DND-41 (cell line): ENCODE measurements at regions not wholly inside any gene's neighbourhood (a gene's known extent, or its start where the extent isn't known, plus 50 kb on each side); places are given as distances from the start of the nearest gene placed in this dataset.

Experiments used
- ATAC-seq: fragments of 200-7000 bp; cut with Tn5 transposase; 3 replicates; pipeline ENCODE4 v1.9.1; 2021; ENCODE audit warnings: low read depth; ENCODE audit not compliant: insufficient read depth
- DNase-seq: peaks from one replicate; pipeline ENCODE4 v3.0.0-alpha.2; 2020
- H2AFZ ChIP-seq: 2 replicates; pipeline ENCODE4 v1.6.0; 2012; ENCODE audit warnings: low read depth, low read length
- H3K27ac ChIP-seq: 2 replicates; pipeline ENCODE4 v1.5.1; 2012; ENCODE audit warnings: low read length, inconsistent platforms
- H3K27me3 ChIP-seq: fragments of 200-600 bp; sonication (generic); 2 replicates; pipeline ENCODE4 v1.6.0; 2012; ENCODE audit warnings: low read length, mild to moderate bottlenecking, inconsistent platforms; ENCODE audit not compliant: insufficient read depth, poor library complexity
- H3K36me3 ChIP-seq: 2 replicates; pipeline ENCODE4 v1.5.1; 2012; ENCODE audit warnings: low read length, inconsistent platforms; ENCODE audit not compliant: insufficient read depth
- H3K4me1 ChIP-seq: 2 replicates; pipeline ENCODE4 v1.5.1; 2012; ENCODE audit warnings: mild to moderate bottlenecking, low read length; ENCODE audit not compliant: insufficient read depth
- H3K4me2 ChIP-seq: 2 replicates; pipeline ENCODE4 v1.6.0; 2012; ENCODE audit warnings: mild to moderate bottlenecking, moderate library complexity, low read length, inconsistent platforms; ENCODE audit not compliant: insufficient read depth
- H3K4me3 ChIP-seq, 2 experiments: fragments of 200-600 bp in 1 of 2; shearing (Covaris generic) in 1 of 2; 2 replicates each; pipeline ENCODE4 v1.5.1; 2012 to 2016; ENCODE audit warnings: inconsistent platforms in 2 of 2, low read length in 2 of 2, mild to moderate bottlenecking in 2 of 2, low read depth in 1 of 2, moderate library complexity in 1 of 2
- H3K79me2 ChIP-seq: 2 replicates; pipeline ENCODE4 v1.6.0; 2012; ENCODE audit warnings: low read length, inconsistent platforms; ENCODE audit not compliant: insufficient read depth
- H3K9ac ChIP-seq: 2 replicates; pipeline ENCODE4 v1.6.0; 2012; ENCODE audit warnings: low read depth, mild to moderate bottlenecking, inconsistent platforms, low read length, moderate library complexity
- H3K9me3 ChIP-seq: 2 replicates; pipeline ENCODE4 v1.5.1; 2012; ENCODE audit warnings: low read length, moderate library complexity, mild to moderate bottlenecking, inconsistent platforms; ENCODE audit not compliant: insufficient read depth, severe bottlenecking
- H4K20me1 ChIP-seq: 2 replicates; pipeline ENCODE4 v1.6.0; 2012; ENCODE audit warnings: low read length; ENCODE audit not compliant: insufficient read depth
- EZH2 ChIP-seq: IDR thresholded peaks from 3 replicates; pipeline ENCODE4 v1.6.1; 2012; ENCODE audit warnings: borderline replicate concordance, low read depth, mild to moderate bottlenecking, moderate library complexity, low read length, inconsistent platforms; ENCODE audit not compliant: severe bottlenecking
- TF ChIP-seq, protein P1 (sequence below): IDR thresholded peaks from 2 replicates; pipeline ENCODE4 v1.5.1; 2012; ENCODE audit warnings: borderline replicate concordance, low read length, moderate library complexity, mild to moderate bottlenecking; ENCODE audit not compliant: poor library complexity, severe bottlenecking; ENCODE audit errors: extremely low read depth

DNA sequence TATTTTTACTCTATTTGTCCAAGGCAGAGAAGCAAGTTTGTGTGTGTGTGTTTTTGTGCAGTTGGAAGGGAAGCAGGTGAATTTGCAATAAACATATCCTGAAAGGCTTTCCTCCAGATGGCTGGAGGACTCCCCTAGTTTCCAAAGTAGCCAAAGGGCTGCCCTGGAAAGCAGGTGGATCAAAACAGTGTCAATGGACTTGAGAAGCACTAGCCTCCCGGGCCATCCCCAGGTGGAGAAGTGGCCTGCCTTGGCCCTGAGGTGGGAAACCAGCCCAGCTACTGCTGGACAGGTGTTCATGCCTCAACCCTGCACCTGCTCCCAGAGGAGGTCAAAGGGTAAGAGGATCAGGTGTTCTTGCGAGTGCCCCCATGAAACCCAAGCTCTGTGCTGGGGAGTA lies 1046.9 kb downstream of the VRK1 start:
- H3K4me2 ChIP-seq = no peak overlapping the region
- no peaks in the 10 kb centered on the region for H3K4me1 ChIP-seq
- no peaks in the 10 kb centered on the region for H3K9me3 ChIP-seq
- H2AFZ ChIP-seq = no peak overlapping the region
- DNase-seq (no peak), ATAC-seq (no peak)
- H4K20me1 ChIP-seq = no peaks in the 10 kb centered on the region
- no peak overlapping the region for H3K9ac ChIP-seq
- no peak overlapping the region for H3K4me3 ChIP-seq
- no peaks in the 10 kb centered on the region for H3K36me3 ChIP-seq
- no peaks in the 10 kb centered on the region for H3K27me3 ChIP-seq
- TF ChIP-seq, protein P1, sequence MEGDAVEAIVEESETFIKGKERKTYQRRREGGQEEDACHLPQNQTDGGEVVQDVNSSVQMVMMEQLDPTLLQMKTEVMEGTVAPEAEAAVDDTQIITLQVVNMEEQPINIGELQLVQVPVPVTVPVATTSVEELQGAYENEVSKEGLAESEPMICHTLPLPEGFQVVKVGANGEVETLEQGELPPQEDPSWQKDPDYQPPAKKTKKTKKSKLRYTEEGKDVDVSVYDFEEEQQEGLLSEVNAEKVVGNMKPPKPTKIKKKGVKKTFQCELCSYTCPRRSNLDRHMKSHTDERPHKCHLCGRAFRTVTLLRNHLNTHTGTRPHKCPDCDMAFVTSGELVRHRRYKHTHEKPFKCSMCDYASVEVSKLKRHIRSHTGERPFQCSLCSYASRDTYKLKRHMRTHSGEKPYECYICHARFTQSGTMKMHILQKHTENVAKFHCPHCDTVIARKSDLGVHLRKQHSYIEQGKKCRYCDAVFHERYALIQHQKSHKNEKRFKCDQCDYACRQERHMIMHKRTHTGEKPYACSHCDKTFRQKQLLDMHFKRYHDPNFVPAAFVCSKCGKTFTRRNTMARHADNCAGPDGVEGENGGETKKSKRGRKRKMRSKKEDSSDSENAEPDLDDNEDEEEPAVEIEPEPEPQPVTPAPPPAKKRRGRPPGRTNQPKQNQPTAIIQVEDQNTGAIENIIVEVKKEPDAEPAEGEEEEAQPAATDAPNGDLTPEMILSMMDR = no peak
- no peak for TF ChIP-seq EZH2
- H3K27ac ChIP-seq = no peak overlapping the region
- no peaks in the 10 kb centered on the region for H3K79me2 ChIP-seq

DNA sequence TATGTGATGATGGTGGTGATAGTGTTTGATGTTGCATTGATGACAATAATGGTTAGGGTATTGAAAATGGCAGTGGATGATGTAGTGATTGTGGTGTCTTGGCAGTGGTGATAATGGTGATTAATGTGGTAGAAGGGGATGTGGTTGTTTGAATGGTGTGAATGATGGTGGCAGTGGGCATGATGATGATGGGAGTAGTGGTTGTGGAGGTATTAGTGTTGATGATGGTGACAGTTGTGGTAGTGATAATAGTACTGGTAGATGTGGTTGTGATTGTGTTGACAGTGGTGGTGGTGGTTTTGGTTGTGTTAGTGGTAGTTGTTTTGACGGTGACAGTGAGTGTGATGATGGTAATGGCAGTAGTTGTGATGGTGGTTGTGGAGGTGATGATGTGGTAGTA lies 1049.0 kb downstream of the VRK1 start:
- TF ChIP-seq, protein P1 = no peak
- TF ChIP-seq EZH2 = no peak

DNA sequence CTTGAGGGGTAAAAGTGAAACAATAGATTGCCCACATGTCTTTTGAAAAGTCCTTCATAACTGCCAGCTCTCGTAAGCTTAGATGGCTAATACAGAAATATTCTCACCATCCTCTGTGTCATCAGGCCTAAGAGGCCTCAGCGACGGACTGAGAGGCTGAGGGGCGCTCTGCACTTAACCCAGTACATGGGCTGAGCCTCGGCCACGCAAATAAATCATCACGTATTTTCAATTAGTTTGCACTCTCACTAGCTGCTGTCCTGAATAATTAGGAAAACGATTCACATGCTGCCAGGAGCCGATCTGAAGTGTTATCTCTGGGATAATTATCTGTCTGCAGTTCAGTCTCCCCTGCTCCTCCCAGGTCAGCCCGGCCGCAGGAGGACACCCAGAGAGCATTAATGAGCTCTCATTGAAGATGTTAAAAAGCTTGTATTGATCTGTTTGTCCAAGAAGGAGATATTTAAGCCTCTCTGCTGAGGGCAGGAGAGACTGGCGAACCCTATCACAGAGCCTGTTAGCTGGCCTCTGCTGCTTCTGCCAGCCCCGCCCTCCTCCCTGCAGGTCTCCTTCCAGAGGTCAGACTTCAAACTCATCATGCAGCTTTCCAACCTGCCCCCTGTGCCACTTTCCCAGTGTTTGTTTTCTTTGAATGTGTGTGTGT lies 1051.3 kb downstream of the VRK1 start:
- TF ChIP-seq, protein P1 = no peak
- no peak for TF ChIP-seq EZH2
- H3K36me3 ChIP-seq = no peaks in the 10 kb centered on the region
- no peak overlapping the region for H3K9ac ChIP-seq
- H2AFZ ChIP-seq = no peak overlapping the region
- no peak for ATAC-seq
- no peaks in the 10 kb centered on the region for H3K9me3 ChIP-seq
- H3K79me2 ChIP-seq = no peaks in the 10 kb centered on the region
- H4K20me1 ChIP-seq = no peaks in the 10 kb centered on the region
- no peaks in the 10 kb centered on the region for H3K4me1 ChIP-seq
- no peak overlapping the region for H3K4me2 ChIP-seq
- no peaks in the 10 kb centered on the region for H3K27me3 ChIP-seq
- no peak overlapping the region for H3K4me3 ChIP-seq
- no peak for DNase-seq
- no peak overlapping the region for H3K27ac ChIP-seq

More for the DNA sequence above, 1049.0 kb downstream of the VRK1 start:
- no peaks in the 10 kb centered on the region for H4K20me1 ChIP-seq
- H3K4me1 ChIP-seq = no peaks in the 10 kb centered on the region
- H3K4me3 ChIP-seq = no peak overlapping the region
- H3K4me2 ChIP-seq = no peak overlapping the region
- H3K9ac ChIP-seq = no peak overlapping the region
- DNase-seq = no peak
- no peaks in the 10 kb centered on the region for H3K9me3 ChIP-seq
- ATAC-seq = no peak
- H3K27ac ChIP-seq = no peak overlapping the region
- no peaks in the 10 kb centered on the region for H3K36me3 ChIP-seq
- no peaks in the 10 kb centered on the region for H3K79me2 ChIP-seq
- no peaks in the 10 kb centered on the region for H3K27me3 ChIP-seq
- H2AFZ ChIP-seq = no peak overlapping the region

DNA sequence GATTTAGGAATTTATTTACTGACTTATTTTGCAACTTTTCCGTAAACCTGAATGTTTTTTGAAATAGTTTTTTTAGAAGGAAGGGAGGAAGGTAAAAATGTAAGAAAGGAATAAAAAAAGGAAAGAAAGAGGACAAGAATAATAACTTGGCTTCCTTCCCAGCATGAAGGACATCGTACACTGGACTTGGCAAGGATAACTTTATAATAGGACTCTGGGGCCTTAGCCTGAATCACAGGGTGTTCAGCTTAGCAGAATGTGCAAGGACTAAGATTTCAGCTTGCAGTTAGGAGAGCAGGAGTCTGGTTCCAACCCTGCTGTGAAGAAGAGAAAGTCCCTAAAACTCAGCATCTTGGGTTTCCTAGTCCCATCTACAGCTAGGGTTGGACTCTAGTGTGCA lies 1053.3 kb downstream of the VRK1 start:
- Histone ChIP-seq H3K4me1 (no peaks in the 10 kb centered on the region), H3K79me2 (no peaks in the 10 kb centered on the region), H3K27ac (no peak overlapping the region), H3K9ac (no peak overlapping the region), H3K9me3 (no peaks in the 10 kb centered on the region), H3K4me3 (no peak overlapping the region), H3K36me3 (no peaks in the 10 kb centered on the region), H4K20me1 (no peaks in the 10 kb centered on the region), H3K4me2 (no peak overlapping the region), H3K27me3 (no peaks in the 10 kb centered on the region), H2AFZ (no peak overlapping the region)
- no peak for ATAC-seq
- TF ChIP-seq, protein P1 = no peak
- TF ChIP-seq EZH2 = no peak
- DNase-seq = no peak
